GM12891 (cell line): ENCODE measurements at regions not wholly inside any gene's neighbourhood (a gene's known extent, or its start where the extent isn't known, plus 50 kb on each side); places are given as distances from the start of the nearest gene placed in this dataset.

Experiments used
- DNase-seq: peaks from one replicate; pipeline ENCODE4 v3.0.0; 2011; ENCODE audit warnings: low spot score; ENCODE audit not compliant: insufficient read length
- FAIRE-seq: peaks from 2 replicates; lab custom pipeline; 2011; peaks lifted over from hg19 to GRCh38; lab: Jason Lieb, UNC
- PAX5 ChIP-seq: IDR thresholded peaks from 2 replicates; pipeline ENCODE4 v1.6.1; 2011; ENCODE audit warnings: low read length, moderate library complexity, mild to moderate bottlenecking; ENCODE audit not compliant: insufficient read depth, severe bottlenecking
- POLR2A ChIP-seq: IDR thresholded peaks from 2 replicates; pipeline ENCODE4 v1.6.1; 2011; ENCODE audit warnings: low read depth, low read length, control low read depth
- POLR2AphosphoS5 ChIP-seq: IDR thresholded peaks from 2 replicates; pipeline ENCODE4 v1.6.1; 2011; ENCODE audit warnings: low read depth, low read length, control low read depth
- POU2F2 ChIP-seq: IDR thresholded peaks from 2 replicates; pipeline ENCODE4 v1.6.1; 2011; ENCODE audit warnings: low read depth, mild to moderate bottlenecking, control low read depth, low read length, moderate library complexity
- SPI1 ChIP-seq: IDR thresholded peaks from 2 replicates; pipeline ENCODE4 v1.6.1; 2011; ENCODE audit warnings: low read depth, low read length, control low read depth
- TAF1 ChIP-seq: IDR thresholded peaks from 2 replicates; pipeline ENCODE4 v1.6.1; 2011; ENCODE audit warnings: low read depth, low read length, control low read depth

DNA sequence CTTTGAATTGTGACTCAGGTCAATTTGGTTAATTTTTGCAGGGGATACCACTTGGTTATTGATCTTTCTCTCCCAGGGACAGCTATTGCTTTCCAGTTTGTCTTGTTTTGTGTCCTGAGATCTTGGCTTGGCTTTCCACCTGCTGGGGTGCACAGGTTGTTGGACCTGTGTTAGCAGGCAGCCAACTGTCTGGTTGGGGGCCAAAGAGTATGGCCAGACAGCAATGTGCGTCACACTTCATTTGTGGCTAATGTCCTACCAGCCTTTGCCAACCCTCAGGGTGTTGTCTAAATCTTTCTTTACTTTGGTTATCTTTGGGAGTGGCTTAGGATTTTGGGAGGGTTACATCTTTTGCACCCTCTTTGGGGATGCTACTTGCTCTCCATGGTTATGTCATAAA, 494.9 kb upstream of the ATP2B1 start:
- FAIRE-seq (no peak), DNase-seq (no peak)
- TF ChIP-seq PAX5, result no peak
- no peak for TF ChIP-seq SPI1
- no peak for TF ChIP-seq POU2F2

DNA sequence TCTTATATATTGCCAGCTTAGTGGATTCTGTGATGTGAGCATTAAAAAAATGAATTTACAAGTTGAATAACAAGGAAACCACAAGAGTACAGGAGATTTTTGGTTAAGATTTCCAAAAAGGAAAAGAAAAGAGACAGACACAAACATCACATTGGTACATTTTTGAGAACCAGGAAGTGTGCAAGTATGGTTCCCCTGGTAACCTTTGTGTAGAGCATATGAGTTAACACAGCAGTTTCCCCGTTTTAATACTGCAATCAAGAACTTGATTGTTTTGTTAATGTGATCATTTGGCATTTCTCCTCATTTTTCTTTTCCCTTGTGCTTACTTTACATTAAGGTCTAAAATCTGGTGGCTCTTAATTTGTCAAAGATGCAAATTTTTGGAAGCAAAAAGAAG, 490.4 kb upstream of the ATP2B1 start:
- TF ChIP-seq SPI1 (0 out of 2 replicates have a peak, but pooled peaks have one; percentile 6), TAF1 (no peak)
- FAIRE-seq (no peak), DNase-seq (no peak)

DNA sequence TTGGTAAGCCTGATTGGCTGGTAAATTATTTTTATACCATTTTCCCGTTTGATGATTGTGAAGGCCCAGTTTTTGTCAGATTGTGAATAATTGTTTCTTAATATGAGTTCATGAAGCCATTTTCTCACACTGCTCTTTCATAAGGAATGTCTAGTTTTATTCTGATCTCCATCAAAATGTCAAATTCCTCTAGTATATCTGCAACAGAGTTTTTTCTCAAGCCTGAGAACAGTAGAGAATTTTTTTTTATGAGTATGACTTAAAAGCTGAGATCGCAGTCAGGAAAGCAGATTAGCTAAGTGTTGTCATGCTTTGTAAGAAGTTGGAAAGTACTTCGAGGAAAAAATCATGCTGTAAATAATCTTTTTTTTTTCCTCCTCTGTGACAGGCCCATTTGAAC, 484.9 kb upstream of the ATP2B1 start:
- TF ChIP-seq SPI1, result no peak
- no peak for TF ChIP-seq POLR2AphosphoS5
- TF ChIP-seq PAX5, result no peak
- no peak for TF ChIP-seq POLR2A
- TF ChIP-seq TAF1, result no peak
- TF ChIP-seq POU2F2, result no peak
- FAIRE-seq, result no peak
- DNase-seq, result no peak

DNA sequence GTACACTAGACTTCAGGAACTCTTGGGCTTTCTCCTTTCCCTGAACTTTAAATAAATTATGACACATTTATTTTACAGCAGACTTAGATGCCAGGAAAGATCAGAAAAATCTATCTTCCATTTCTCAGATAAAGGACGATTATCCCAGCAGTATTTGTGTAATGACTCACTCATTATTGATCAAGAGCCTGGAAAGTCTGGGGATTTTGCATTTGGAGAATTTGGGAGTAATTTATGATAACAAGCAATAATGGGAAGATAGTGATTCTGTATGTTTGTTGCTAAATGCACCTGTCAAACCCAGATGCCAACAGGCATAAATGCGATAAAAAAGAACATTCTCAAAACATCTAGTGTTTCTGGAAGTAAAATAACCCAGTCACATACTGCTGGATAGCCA, 480.2 kb upstream of the ATP2B1 start:
- TF ChIP-seq POLR2A, result no peak
- no peak for TF ChIP-seq SPI1
- no peak for TF ChIP-seq TAF1
- no peak for TF ChIP-seq PAX5
- no peak for TF ChIP-seq POLR2AphosphoS5
- no peak for TF ChIP-seq POU2F2
- DNase-seq (no peak), FAIRE-seq (no peak)

DNA sequence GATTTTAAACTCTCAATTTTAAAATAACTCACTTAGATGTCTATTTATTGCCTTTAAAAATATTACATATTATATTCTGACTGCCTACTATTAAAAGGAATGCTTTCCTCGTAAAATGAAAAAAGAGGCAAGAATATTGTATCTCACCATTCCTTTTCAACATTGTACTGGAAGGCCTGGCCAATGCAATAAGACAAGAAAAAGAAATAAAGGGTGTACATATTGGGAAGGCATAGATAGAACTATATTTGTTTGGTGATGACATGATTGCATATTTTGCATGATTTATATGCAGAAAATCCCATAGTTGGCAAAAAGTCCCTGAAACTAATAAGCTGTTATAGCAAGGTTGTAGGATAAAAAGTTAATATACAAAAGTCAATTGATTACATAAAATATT, 474.6 kb upstream of the ATP2B1 start:
- TF ChIP-seq PAX5, result no peak
- no peak for TF ChIP-seq TAF1
- no peak for TF ChIP-seq POU2F2
- no peak for TF ChIP-seq SPI1
- TF ChIP-seq POLR2AphosphoS5, result no peak
- TF ChIP-seq POLR2A, result no peak
- FAIRE-seq (no peak), DNase-seq (no peak)

DNA sequence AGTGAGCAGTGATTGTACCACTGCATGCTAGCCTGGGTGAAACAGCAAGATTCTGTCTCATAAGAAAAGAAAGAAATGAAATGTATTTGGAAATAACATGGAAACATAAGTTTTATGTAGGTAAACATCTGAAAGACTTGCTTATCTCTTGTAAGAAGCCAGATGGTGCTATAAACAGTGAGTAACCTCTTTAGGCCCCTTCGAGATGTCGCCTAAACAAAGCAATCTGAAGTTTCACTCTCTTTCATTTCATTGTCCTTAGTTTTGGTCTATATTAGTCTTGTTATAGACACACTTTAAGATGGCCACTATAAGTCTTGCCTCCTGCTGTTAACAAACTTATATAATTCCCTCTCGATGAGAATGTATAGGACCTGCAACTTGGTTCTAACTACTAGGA, 472.6 kb upstream of the ATP2B1 start:
- no peak for FAIRE-seq

DNA sequence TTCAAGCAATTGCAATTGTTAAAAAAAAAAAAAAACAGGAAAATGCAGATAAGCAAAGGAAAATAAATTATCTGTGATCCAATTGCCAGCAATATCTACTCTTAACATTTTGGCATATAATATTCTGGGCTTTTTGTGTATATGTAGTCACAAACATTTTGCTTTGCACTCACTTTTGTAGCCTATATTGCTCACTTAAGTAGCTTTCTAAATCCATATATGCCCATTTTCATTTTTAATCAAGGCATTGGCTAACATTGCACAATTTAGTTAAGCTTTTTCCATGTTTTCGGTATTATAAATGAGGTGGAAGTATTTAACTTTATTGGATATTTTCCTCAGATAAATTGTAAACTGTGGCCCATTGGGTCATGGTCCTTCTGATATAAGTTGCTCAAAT, 466.3 kb upstream of the ATP2B1 start:
- no peak for DNase-seq
- no peak for TF ChIP-seq SPI1
- no peak for TF ChIP-seq TAF1
- TF ChIP-seq POLR2A, result no peak
- no peak for TF ChIP-seq PAX5
- TF ChIP-seq POU2F2, result no peak
- no peak for TF ChIP-seq POLR2AphosphoS5

More for the DNA sequence above, 472.6 kb upstream of the ATP2B1 start:
- DNase-seq, result no peak
- TF ChIP-seq SPI1, result no peak
- TF ChIP-seq POLR2AphosphoS5, result no peak
- no peak for TF ChIP-seq POU2F2

DNA sequence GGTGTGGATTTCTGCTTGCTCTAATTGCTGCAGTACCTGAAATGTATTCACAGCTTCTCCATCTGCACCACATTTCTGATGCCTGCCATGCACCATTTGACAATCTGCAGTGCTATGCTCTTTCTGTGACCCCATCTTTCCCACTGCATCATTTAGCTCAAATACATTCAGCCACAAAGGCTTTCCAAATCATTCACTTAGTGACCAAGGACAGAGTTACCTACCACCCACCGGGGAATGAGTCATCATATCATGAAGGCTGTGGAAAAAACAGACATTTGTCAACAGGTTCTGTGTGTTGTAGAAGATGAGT, 465.5 kb upstream of the ATP2B1 start:
- no peak for FAIRE-seq
- DNase-seq, result no peak
- no peak for TF ChIP-seq SPI1
- no peak for TF ChIP-seq TAF1
- TF ChIP-seq PAX5, result no peak
- no peak for TF ChIP-seq POLR2AphosphoS5

More for the DNA sequence above, 466.3 kb upstream of the ATP2B1 start:
- no peak for FAIRE-seq

DNA sequence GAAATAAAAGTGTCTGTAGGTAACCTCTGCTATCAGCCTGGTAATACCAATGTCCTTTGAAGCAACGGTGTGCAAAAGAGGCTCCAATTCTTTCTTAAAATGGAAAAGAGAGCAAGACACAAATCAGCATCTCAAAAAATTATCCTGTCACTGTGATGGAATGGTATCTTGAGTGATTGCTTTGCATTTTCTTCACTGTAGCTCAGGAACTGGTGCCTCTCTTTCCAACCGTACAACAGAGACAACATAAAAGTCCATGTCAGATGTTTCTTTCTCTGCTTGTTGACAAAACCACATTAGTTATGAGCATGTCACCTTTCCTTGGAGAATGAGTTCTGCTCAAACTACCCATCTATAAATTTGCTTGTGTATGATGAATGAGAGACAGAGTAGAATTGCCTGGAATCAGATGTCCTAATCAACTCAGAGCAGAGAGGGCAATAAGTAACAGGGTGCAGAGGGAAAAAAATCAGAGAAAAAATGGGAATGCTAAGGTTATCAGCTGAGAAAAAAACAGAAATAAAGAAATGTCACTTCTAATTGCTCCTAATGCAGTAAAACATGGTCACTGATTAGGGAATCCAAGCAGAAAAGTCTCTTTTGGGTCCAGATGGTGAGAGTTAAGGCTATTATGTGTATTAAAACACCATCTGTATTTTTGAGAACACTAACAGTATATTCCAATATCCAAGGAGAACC, 465.0 kb upstream of the ATP2B1 start:
- no peak for DNase-seq
- TF ChIP-seq TAF1 (no peak), PAX5 (no peak), POLR2AphosphoS5 (no peak), POLR2A (no peak), SPI1 (no peak)
- no peak for FAIRE-seq

DNA sequence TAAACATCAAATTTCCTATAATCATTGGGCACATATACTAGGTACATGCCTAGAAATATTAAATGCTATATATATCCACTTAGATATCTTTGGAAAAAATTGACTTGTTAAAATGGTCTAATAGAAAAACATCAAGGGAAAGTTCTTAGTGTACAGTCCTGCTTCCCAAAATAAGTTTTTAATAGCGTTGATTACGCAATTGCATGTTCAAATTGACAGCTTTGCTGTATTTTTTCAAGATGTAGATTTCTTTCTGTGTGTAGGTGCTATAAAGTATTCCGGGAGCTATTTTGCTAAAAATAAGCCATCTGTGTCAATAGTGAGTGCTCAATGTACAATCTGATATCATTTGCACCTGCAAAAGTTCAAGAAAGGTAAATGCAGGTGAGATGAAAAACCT, 463.9 kb upstream of the ATP2B1 start:
- TF ChIP-seq TAF1, result no peak
- TF ChIP-seq SPI1, result no peak
- TF ChIP-seq POLR2AphosphoS5, result no peak
- no peak for TF ChIP-seq POU2F2
- no peak for TF ChIP-seq PAX5
- no peak for TF ChIP-seq POLR2A
- DNase-seq (no peak), FAIRE-seq (no peak)
